Endothelial cell of hepatic sinusoid (primary cell): ENCODE measurements at regions not wholly inside any gene's neighbourhood (a gene's known extent, or its start where the extent isn't known, plus 50 kb on each side); places are given as distances from the start of the nearest gene placed in this dataset.
"Not testable (repeated sequence)": the region's sequence is repeated elsewhere in the genome, so short reads cannot be mapped to it uniquely, and the experiment has no call there.

ENCODE experiments used
- in situ Hi-C: cut with HindIII; loops from 2 replicates; pipeline ENCODE4 v1.10.0; 2017; ENCODE audit warnings: low sequenced_read_pairs

- in situ Hi-C loops: not testable (repeated sequence)
These were observed 482.1 kb upstream of the AUTS2 start for GRCh38 chr7:69116196-69116595.

GRCh38 chr7:69122953-69123352, 475.3 kb upstream of the AUTS2 start:
- in situ Hi-C loops: loop anchor here (5.0 kb wide), 1 partner anchor 44 kb away; no protein-coding TSS in a partner anchor

- in situ Hi-C loops: no loop called here
These were observed 471.3 kb upstream of the AUTS2 start for GRCh38 chr7:69126896-69127479.

- in situ Hi-C loops: no loop called here
These were observed 468.8 kb upstream of the AUTS2 start for GRCh38 chr7:69129524-69129923.

GRCh38 chr7:69129951-69130350, 468.3 kb upstream of the AUTS2 start:
- in situ Hi-C loops: no loop called here

- in situ Hi-C loops: no loop called here
These were observed 467.9 kb upstream of the AUTS2 start for GRCh38 chr7:69130396-69130795.

GRCh38 chr7:69134316-69134715, 464.0 kb upstream of the AUTS2 start:
- in situ Hi-C loops: no loop called here

- in situ Hi-C loops: no loop called here
These were observed 450.6 kb upstream of the AUTS2 start for GRCh38 chr7:69147631-69148030.

- in situ Hi-C loops: no loop called here
These were observed 448.2 kb upstream of the AUTS2 start for GRCh38 chr7:69149804-69150782.

GRCh38 chr7:69162326-69162725, 435.9 kb upstream of the AUTS2 start:
- in situ Hi-C loops: no loop called here

GRCh38 chr7:69162931-69163670, 435.2 kb upstream of the AUTS2 start:
- in situ Hi-C loops: no loop called here

- in situ Hi-C loops: loop anchor here (5.0 kb wide), 1 partner anchor 45 kb away; no protein-coding TSS in a partner anchor
These were observed 431.2 kb upstream of the AUTS2 start for GRCh38 chr7:69166979-69167516.

GRCh38 chr7:69169386-69169785, 428.9 kb upstream of the AUTS2 start:
- in situ Hi-C loops: loop anchor here (5.0 kb wide), 1 partner anchor 47 kb away; no protein-coding TSS in a partner anchor

GRCh38 chr7:69172357-69173077, 425.8 kb upstream of the AUTS2 start:
- in situ Hi-C loops: no loop called here

- in situ Hi-C loops: no loop called here
These were observed 424.9 kb upstream of the AUTS2 start for GRCh38 chr7:69173341-69173740.

- in situ Hi-C loops: no loop called here
These were observed 424.4 kb upstream of the AUTS2 start for GRCh38 chr7:69173846-69174245.

- in situ Hi-C loops: no loop called here
These were observed 421.4 kb upstream of the AUTS2 start for GRCh38 chr7:69176841-69177240.

GRCh38 chr7:69177461-69177861, 420.8 kb upstream of the AUTS2 start:
- in situ Hi-C loops: no loop called here

GRCh38 chr7:69177941-69178494, 420.3 kb upstream of the AUTS2 start:
- in situ Hi-C loops: no loop called here

GRCh38 chr7:69180662-69181061, 417.6 kb upstream of the AUTS2 start:
- in situ Hi-C loops: no loop called here
